22Rv1 (cell line): ENCODE measurements at regions not wholly inside any gene's neighbourhood (a gene's known extent, or its start where the extent isn't known, plus 50 kb on each side); places are given as distances from the start of the nearest gene placed in this dataset.

ENCODE experiments used
- ZFX ChIP-seq: fragments of 450-650 bp; IDR thresholded peaks from 2 replicates; pipeline ENCODE4 v1.6.1; 2017; ENCODE audit warnings: antibody characterized with exemption, borderline replicate concordance
- TF ChIP-seq, protein P1 (sequence below): fragments of 450-650 bp; IDR thresholded peaks from 2 replicates; pipeline ENCODE4 v1.5.1; 2017; ENCODE audit warnings: mild to moderate bottlenecking

- TF ChIP-seq, protein P1, sequence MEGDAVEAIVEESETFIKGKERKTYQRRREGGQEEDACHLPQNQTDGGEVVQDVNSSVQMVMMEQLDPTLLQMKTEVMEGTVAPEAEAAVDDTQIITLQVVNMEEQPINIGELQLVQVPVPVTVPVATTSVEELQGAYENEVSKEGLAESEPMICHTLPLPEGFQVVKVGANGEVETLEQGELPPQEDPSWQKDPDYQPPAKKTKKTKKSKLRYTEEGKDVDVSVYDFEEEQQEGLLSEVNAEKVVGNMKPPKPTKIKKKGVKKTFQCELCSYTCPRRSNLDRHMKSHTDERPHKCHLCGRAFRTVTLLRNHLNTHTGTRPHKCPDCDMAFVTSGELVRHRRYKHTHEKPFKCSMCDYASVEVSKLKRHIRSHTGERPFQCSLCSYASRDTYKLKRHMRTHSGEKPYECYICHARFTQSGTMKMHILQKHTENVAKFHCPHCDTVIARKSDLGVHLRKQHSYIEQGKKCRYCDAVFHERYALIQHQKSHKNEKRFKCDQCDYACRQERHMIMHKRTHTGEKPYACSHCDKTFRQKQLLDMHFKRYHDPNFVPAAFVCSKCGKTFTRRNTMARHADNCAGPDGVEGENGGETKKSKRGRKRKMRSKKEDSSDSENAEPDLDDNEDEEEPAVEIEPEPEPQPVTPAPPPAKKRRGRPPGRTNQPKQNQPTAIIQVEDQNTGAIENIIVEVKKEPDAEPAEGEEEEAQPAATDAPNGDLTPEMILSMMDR = no peak
- TF ChIP-seq ZFX = no peak
Observed at GRCh38 chr11:69884286-69884685, 65.1 kb upstream of the FGF3 start.
